ENCODE measurements at regions not wholly inside any gene's neighbourhood (a gene's known extent, or its start where the extent isn't known, plus 50 kb on each side); places are given as distances from the start of the nearest gene placed in this dataset.

DNA sequence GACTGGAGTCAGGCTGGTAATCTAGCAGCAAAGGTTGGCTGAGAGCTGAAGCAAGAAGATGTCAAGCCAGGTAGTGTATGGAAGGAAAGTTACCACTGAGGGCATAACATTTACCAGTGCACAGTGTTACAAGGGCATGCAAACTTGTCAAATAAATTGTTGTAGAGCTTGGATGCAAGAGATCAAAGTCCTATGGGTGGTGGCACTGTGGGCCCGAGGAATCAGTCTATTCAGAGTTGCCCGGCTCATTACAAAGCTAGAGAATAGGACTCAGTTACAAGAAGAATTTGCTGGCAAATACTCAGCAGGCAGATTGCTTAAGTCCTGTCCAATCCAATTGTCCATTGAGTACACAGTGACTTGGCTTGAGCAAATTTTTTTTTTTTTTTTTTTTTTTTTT is 2043.8 kb downstream of the ARAP2 start:
- BruUV-seq (replicated peaks), result no TSS peak
- TF ChIP-seq, protein P1, sequence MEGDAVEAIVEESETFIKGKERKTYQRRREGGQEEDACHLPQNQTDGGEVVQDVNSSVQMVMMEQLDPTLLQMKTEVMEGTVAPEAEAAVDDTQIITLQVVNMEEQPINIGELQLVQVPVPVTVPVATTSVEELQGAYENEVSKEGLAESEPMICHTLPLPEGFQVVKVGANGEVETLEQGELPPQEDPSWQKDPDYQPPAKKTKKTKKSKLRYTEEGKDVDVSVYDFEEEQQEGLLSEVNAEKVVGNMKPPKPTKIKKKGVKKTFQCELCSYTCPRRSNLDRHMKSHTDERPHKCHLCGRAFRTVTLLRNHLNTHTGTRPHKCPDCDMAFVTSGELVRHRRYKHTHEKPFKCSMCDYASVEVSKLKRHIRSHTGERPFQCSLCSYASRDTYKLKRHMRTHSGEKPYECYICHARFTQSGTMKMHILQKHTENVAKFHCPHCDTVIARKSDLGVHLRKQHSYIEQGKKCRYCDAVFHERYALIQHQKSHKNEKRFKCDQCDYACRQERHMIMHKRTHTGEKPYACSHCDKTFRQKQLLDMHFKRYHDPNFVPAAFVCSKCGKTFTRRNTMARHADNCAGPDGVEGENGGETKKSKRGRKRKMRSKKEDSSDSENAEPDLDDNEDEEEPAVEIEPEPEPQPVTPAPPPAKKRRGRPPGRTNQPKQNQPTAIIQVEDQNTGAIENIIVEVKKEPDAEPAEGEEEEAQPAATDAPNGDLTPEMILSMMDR (conservative IDR thresholded peaks at IDR 0.05; ENCODE audit: low read depth, low read length), result no peak
- no peak for TF ChIP-seq EZH2 (IDR thresholded peaks at IDR 0.05; ENCODE audit: borderline replicate concordance, low read depth, low read length, poor library complexity, severe bottlenecking)
- no peak for DNase-seq (ENCODE audit: low spot score)
- no peaks in the 10 kb centered on the region for H3K36me3 ChIP-seq (ENCODE audit: insufficient read depth, low read length, poor library complexity, severe bottlenecking)
- no peak overlapping the region for H3K27ac ChIP-seq (ENCODE audit: low read depth, low read length, poor library complexity, severe bottlenecking)
- ChIA-PET POLR2A (ENCODE audit: low non-redundant PET) (no interaction called here), CTCF (no interaction called here)
- H3K27me3 ChIP-seq (replicated peaks; ENCODE audit: insufficient read depth, low read depth, low read length, poor library complexity), result no peaks in the 10 kb centered on the region
- intact Hi-C loops (cut with micrococcal nuclease; ENCODE audit: unreplicated experiment), result no loop called here
- H3K4me1 ChIP-seq (ENCODE audit: insufficient read depth, low read length, poor library complexity, severe bottlenecking), result no peaks in the 10 kb centered on the region
- H3K4me3 ChIP-seq (ENCODE audit: low read depth, low read length, poor library complexity, severe bottlenecking), result no peak overlapping the region
- peaks cover 7% of the 10 kb centered on the region for H3K9me3 ChIP-seq (ENCODE audit: low read depth, low read length, poor library complexity, severe bottlenecking)

DNA sequence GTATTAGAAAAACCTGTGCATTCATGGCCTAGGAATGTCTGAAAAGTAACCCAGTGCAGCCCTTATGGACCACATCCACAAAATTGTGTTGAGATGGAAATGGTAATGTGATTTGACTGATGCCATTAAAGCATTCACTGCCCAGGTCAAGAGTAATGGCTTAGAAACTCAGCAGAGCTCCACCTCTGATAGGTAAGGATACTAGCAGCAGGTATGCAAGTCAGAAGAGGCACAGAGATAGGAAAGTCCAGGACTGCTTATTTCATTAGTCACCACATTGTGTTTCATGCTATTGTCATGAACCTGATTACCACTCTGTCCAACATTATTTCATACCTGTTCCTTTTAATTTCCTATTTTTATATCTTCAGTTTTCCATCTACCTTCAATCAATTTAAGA is 2042.2 kb downstream of the ARAP2 start:
- Histone ChIP-seq H3K4me3 (ENCODE audit: low read depth, low read length, poor library complexity, severe bottlenecking) (no peak overlapping the region), H3K27ac (ENCODE audit: low read depth, low read length, poor library complexity, severe bottlenecking) (no peak overlapping the region), H3K36me3 (ENCODE audit: insufficient read depth, low read length, poor library complexity, severe bottlenecking) (no peaks in the 10 kb centered on the region), H3K9me3 (ENCODE audit: low read depth, low read length, poor library complexity, severe bottlenecking) (peaks cover 7% of the 10 kb centered on the region), H3K4me1 (ENCODE audit: insufficient read depth, low read length, poor library complexity, severe bottlenecking) (no peaks in the 10 kb centered on the region), H3K27me3 (replicated peaks; ENCODE audit: insufficient read depth, low read depth, low read length, poor library complexity) (no peaks in the 10 kb centered on the region)
- POLR2A ChIA-PET (ENCODE audit: low non-redundant PET), result no interaction called here
- DNase-seq (ENCODE audit: low spot score), result no peak
- CTCF ChIA-PET, result no interaction called here
- intact Hi-C loops (cut with micrococcal nuclease; ENCODE audit: unreplicated experiment), result no loop called here
- BruUV-seq (replicated peaks), result no TSS peak
- no peak for TF ChIP-seq EZH2 (IDR thresholded peaks at IDR 0.05; ENCODE audit: borderline replicate concordance, low read depth, low read length, poor library complexity, severe bottlenecking)
- TF ChIP-seq, protein P1 (conservative IDR thresholded peaks at IDR 0.05; ENCODE audit: low read depth, low read length), result no peak

DNA sequence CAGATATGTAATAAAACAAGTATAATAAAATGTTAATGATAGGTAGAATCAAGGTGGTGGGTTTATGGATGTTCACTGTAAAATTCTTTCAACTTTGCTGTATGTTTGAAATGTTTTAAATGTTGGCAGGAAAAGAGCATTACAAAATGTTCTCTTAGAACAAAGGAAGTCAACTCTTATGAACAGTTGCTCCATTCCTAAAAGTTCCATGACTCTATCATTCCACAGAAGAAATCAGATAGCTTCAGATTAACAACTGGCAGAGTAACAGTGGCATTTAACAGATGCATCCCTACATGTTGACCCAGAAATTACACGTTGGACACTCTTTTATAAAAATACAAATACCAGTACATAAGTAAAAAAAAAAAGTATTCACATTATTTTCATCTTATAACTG is 2023.7 kb downstream of the ARAP2 start:
- no TSS peak for BruUV-seq (replicated peaks)
- Histone ChIP-seq H3K36me3 (ENCODE audit: insufficient read depth, low read length, poor library complexity, severe bottlenecking) (no peaks in the 10 kb centered on the region), H3K9me3 (ENCODE audit: low read depth, low read length, poor library complexity, severe bottlenecking) (no peaks in the 10 kb centered on the region), H3K27me3 (replicated peaks; ENCODE audit: insufficient read depth, low read depth, low read length, poor library complexity) (no peaks in the 10 kb centered on the region), H3K4me3 (ENCODE audit: low read depth, low read length, poor library complexity, severe bottlenecking) (no peak overlapping the region), H3K4me1 (ENCODE audit: insufficient read depth, low read length, poor library complexity, severe bottlenecking) (no peaks in the 10 kb centered on the region), H3K27ac (ENCODE audit: low read depth, low read length, poor library complexity, severe bottlenecking) (no peak overlapping the region)
- TF ChIP-seq, protein P1 (conservative IDR thresholded peaks at IDR 0.05; ENCODE audit: low read depth, low read length), result no peak
- intact Hi-C loops (cut with micrococcal nuclease; ENCODE audit: unreplicated experiment), result no loop called here
- POLR2A ChIA-PET (ENCODE audit: low non-redundant PET), result no interaction called here
- no peak for DNase-seq (ENCODE audit: low spot score)
- CTCF ChIA-PET, result no interaction called here
